ENCODE measurements at regions not wholly inside any gene's neighbourhood (a gene's known extent, or its start where the extent isn't known, plus 50 kb on each side); places are given as distances from the start of the nearest gene placed in this dataset.

GRCh38 chr7:54183055-54183454 is 359.1 kb upstream of the VSTM2A start:
- Histone ChIP-seq H3K27ac (ENCODE audit: low read length) (no peak overlapping the region), H3K4me1 (ENCODE audit: control insufficient read depth in 1 of 2, extremely low read depth in 1 of 2, insufficient read depth in 2 of 2, low read length in 2 of 2) (no peaks in the 10 kb centered on the region), H3K4me3 (ENCODE audit: control insufficient read depth in 1 of 2, extremely low read depth in 1 of 2, low read length in 1 of 2) (no peak overlapping the region), H3K9me3 (no peaks in the 10 kb centered on the region), H3K27me3 (replicated peaks in 1 of 2; ENCODE audit: control insufficient read depth in 2 of 2, extremely low read depth in 1 of 2, insufficient read depth in 2 of 2, low read length in 1 of 2) (no peaks in the 10 kb centered on the region), H3K36me3 (ENCODE audit: control insufficient read depth in 2 of 2, extremely low read depth in 1 of 2, insufficient read depth in 1 of 2, low read length in 1 of 2) (no peaks in the 10 kb centered on the region)
- ATAC-seq (replicated peaks in 1 of 4), result no peak
- Mint-ChIP-seq H3K9me3 (peaks cover 34 to 36% (median 35%) of the 10 kb centered on the region in 3 donors), H3K36me3 (no peaks in the 10 kb centered on the region), H3K4me3 (no peak overlapping the region), H3K27me3 (no peaks in the 10 kb centered on the region), H3K4me1 (no peaks in the 10 kb centered on the region), H3K27ac (no peak overlapping the region)
- 29% methylated on average over 2 of the region's 2 CpGs for WGBS (ENCODE audit: insufficient coverage)
- ChIA-PET POLR2A (no interaction called here), CTCF (no interaction called here)
- no peak for DNase-seq

DNA sequence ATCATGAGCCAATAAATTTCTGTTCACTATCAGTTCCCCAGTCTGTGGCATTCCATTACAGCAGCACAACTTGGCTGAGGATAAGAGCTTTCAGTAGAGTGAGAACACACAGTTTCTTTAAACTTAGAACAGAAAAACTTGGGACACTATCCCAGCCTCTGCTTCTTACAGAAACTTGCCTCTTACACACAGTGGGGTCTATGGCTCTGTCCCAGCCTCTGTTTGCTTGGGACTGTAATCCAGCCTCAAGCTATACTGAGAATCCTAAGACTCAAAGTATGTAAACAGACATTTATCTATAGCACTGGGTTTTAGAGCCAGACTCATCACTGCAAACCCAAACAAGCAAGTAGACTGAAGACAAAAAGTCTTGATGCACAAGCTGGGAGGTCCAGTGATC is 355.8 kb upstream of the VSTM2A start:
- no peak for ATAC-seq (replicated peaks in 1 of 4)
- no peaks in the 10 kb centered on the region for H3K4me1 Mint-ChIP-seq
- ChIA-PET POLR2A (no interaction called here), CTCF (no interaction called here)
- H3K4me3 Mint-ChIP-seq, result no peak overlapping the region
- H3K27ac Mint-ChIP-seq, result no peak overlapping the region
- H3K36me3 Mint-ChIP-seq, result no peaks in the 10 kb centered on the region
- H3K9me3 Mint-ChIP-seq, result peaks cover 25 to 36% (median 30%) of the 10 kb centered on the region in 3 donors
- H3K9me3 ChIP-seq, result no peaks in the 10 kb centered on the region
- H3K27me3 ChIP-seq (replicated peaks in 1 of 2; ENCODE audit: control insufficient read depth in 2 of 2, extremely low read depth in 1 of 2, insufficient read depth in 2 of 2, low read length in 1 of 2), result no peaks in the 10 kb centered on the region
- no peaks in the 10 kb centered on the region for H3K4me1 ChIP-seq (ENCODE audit: control insufficient read depth in 1 of 2, extremely low read depth in 1 of 2, insufficient read depth in 2 of 2, low read length in 2 of 2)
- no peaks in the 10 kb centered on the region for H3K27me3 Mint-ChIP-seq
- no peaks in the 10 kb centered on the region for H3K36me3 ChIP-seq (ENCODE audit: control insufficient read depth in 2 of 2, extremely low read depth in 1 of 2, insufficient read depth in 1 of 2, low read length in 1 of 2)
- no peak overlapping the region for H3K4me3 ChIP-seq (ENCODE audit: control insufficient read depth in 1 of 2, extremely low read depth in 1 of 2, low read length in 1 of 2)
- H3K27ac ChIP-seq (ENCODE audit: low read length), result no peak overlapping the region
- no peak for DNase-seq

GRCh38 chr7:54187886-54188685 is 354.1 kb upstream of the VSTM2A start:
- Mint-ChIP-seq H3K9me3 (peaks cover 15 to 31% (median 21%) of the 10 kb centered on the region in 3 donors), H3K27me3 (no peaks in the 10 kb centered on the region), H3K4me1 (no peaks in the 10 kb centered on the region), H3K36me3 (no peaks in the 10 kb centered on the region), H3K27ac (no peak overlapping the region), H3K4me3 (no peak overlapping the region)
- H3K9me3 ChIP-seq, result no peaks in the 10 kb centered on the region
- 88% methylated on average over 6 of the region's 8 CpGs for whole genome bisulfite sequencing (ENCODE audit: insufficient coverage)
- H3K27me3 ChIP-seq (replicated peaks in 1 of 2; ENCODE audit: control insufficient read depth in 2 of 2, extremely low read depth in 1 of 2, insufficient read depth in 2 of 2, low read length in 1 of 2), result no peaks in the 10 kb centered on the region
- H3K36me3 ChIP-seq (ENCODE audit: control insufficient read depth in 2 of 2, extremely low read depth in 1 of 2, insufficient read depth in 1 of 2, low read length in 1 of 2), result no peaks in the 10 kb centered on the region
- H3K4me1 ChIP-seq (ENCODE audit: control insufficient read depth in 1 of 2, extremely low read depth in 1 of 2, insufficient read depth in 2 of 2, low read length in 2 of 2), result no peaks in the 10 kb centered on the region
- CTCF ChIA-PET, result no interaction called here
- no peak for ATAC-seq (replicated peaks in 1 of 4)
- POLR2A ChIA-PET, result interaction anchor here in 1 of 2 donors (0.6 kb wide), 1 partner anchor 81 kb away, joined by 3 read pairs; no protein-coding TSS in a partner anchor
- no peak overlapping the region for H3K4me3 ChIP-seq (ENCODE audit: control insufficient read depth in 1 of 2, extremely low read depth in 1 of 2, low read length in 1 of 2)
- H3K27ac ChIP-seq (ENCODE audit: low read length), result no peak overlapping the region
- no peak for DNase-seq

DNA sequence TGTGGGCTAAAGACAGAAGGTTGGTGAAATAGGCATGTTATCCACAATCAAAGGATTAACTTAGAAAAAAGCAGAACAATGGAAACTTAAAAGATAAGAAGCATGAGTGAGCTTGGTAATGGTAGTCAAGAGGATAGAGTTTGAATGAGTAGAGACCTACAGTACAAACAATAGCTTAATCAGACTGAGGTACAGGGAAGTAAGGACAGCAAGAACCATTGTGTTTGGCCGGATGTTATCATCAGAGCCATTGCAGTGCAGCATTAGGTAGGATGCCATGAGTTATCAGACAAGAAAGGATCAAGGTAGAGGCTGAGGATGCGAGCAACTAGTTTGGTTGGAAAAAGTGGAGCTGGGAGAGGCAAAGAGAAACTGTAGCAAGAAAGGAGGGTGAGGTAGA is 353.3 kb upstream of the VSTM2A start:
- ATAC-seq (replicated peaks in 1 of 4) (no peak), DNase-seq (no peak)
- H3K4me3 ChIP-seq (ENCODE audit: control insufficient read depth in 1 of 2, extremely low read depth in 1 of 2, low read length in 1 of 2), result no peak overlapping the region
- H3K36me3 ChIP-seq (ENCODE audit: control insufficient read depth in 2 of 2, extremely low read depth in 1 of 2, insufficient read depth in 1 of 2, low read length in 1 of 2), result no peaks in the 10 kb centered on the region
- no peaks in the 10 kb centered on the region for H3K9me3 ChIP-seq
- no peak overlapping the region for H3K4me3 Mint-ChIP-seq
- no peaks in the 10 kb centered on the region for H3K36me3 Mint-ChIP-seq
- 44% methylated on average over 2 of the region's 2 CpGs for WGBS (ENCODE audit: insufficient coverage)
- ChIA-PET POLR2A (interaction anchor here in 1 of 2 donors (0.6 kb wide), 1 partner anchor 80 kb away, joined by 3 read pairs; no protein-coding TSS in a partner anchor), CTCF (no interaction called here)
- no peaks in the 10 kb centered on the region for H3K27me3 ChIP-seq (replicated peaks in 1 of 2; ENCODE audit: control insufficient read depth in 2 of 2, extremely low read depth in 1 of 2, insufficient read depth in 2 of 2, low read length in 1 of 2)
- H3K27ac Mint-ChIP-seq, result no peak overlapping the region
- H3K4me1 ChIP-seq (ENCODE audit: control insufficient read depth in 1 of 2, extremely low read depth in 1 of 2, insufficient read depth in 2 of 2, low read length in 2 of 2), result no peaks in the 10 kb centered on the region
- H3K27me3 Mint-ChIP-seq, result no peaks in the 10 kb centered on the region
- no peaks in the 10 kb centered on the region for H3K4me1 Mint-ChIP-seq
- H3K9me3 Mint-ChIP-seq, result peaks cover 11 to 33% (median 23%) of the 10 kb centered on the region in 3 donors
- H3K27ac ChIP-seq (ENCODE audit: low read length), result no peak overlapping the region

GRCh38 chr7:54189330-54189729 is 352.8 kb upstream of the VSTM2A start:
- 81% methylated on average over 2 of the region's 2 CpGs for WGBS (ENCODE audit: insufficient coverage)
- POLR2A ChIA-PET, result no interaction called here

DNA sequence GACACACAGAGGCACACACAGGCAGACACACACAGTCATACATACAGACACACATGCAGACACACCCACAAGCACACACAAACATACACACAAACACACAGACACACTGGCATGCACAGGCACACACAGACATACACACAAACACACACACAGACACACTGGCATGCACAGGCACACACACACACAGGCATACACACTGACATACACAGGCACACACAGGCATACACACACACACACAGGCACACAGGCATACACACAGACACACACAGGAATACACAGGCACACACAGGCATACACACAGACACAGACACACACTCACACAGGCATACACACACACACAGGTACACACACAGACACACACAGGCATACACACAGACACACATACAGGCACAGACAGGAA is 340.7 kb upstream of the VSTM2A start:
- Histone ChIP-seq H3K27me3 (replicated peaks in 1 of 2; ENCODE audit: control insufficient read depth in 2 of 2, extremely low read depth in 1 of 2, insufficient read depth in 2 of 2, low read length in 1 of 2) (no peaks in the 10 kb centered on the region), H3K4me3 (ENCODE audit: control insufficient read depth in 1 of 2, extremely low read depth in 1 of 2, low read length in 1 of 2) (no peak overlapping the region), H3K36me3 (ENCODE audit: control insufficient read depth in 2 of 2, extremely low read depth in 1 of 2, insufficient read depth in 1 of 2, low read length in 1 of 2) (no peaks in the 10 kb centered on the region), H3K27ac (ENCODE audit: low read length) (no peak overlapping the region), H3K9me3 (no peaks in the 10 kb centered on the region), H3K4me1 (ENCODE audit: control insufficient read depth in 1 of 2, extremely low read depth in 1 of 2, insufficient read depth in 2 of 2, low read length in 2 of 2) (no peaks in the 10 kb centered on the region)
- H3K9me3 Mint-ChIP-seq, result peaks cover 7 to 21% (median 9%) of the 10 kb centered on the region in 3 donors
- no peak overlapping the region for H3K27ac Mint-ChIP-seq
- H3K4me3 Mint-ChIP-seq, result no peak overlapping the region
- ChIA-PET CTCF (no interaction called here), POLR2A (no interaction called here)
- DNase-seq (no peak), ATAC-seq (replicated peaks in 1 of 4) (no peak)
- H3K4me1 Mint-ChIP-seq, result no peaks in the 10 kb centered on the region
- no peaks in the 10 kb centered on the region for H3K36me3 Mint-ChIP-seq
- H3K27me3 Mint-ChIP-seq, result no peaks in the 10 kb centered on the region

More at GRCh38 chr7:54189330-54189729, 352.8 kb upstream of the VSTM2A start:
- DNase-seq (no peak), ATAC-seq (replicated peaks in 1 of 4) (no peak)
- no peak overlapping the region for H3K27ac Mint-ChIP-seq
- Histone ChIP-seq H3K27ac (ENCODE audit: low read length) (no peak overlapping the region), H3K27me3 (replicated peaks in 1 of 2; ENCODE audit: control insufficient read depth in 2 of 2, extremely low read depth in 1 of 2, insufficient read depth in 2 of 2, low read length in 1 of 2) (no peaks in the 10 kb centered on the region), H3K4me3 (ENCODE audit: control insufficient read depth in 1 of 2, extremely low read depth in 1 of 2, low read length in 1 of 2) (no peak overlapping the region), H3K9me3 (no peaks in the 10 kb centered on the region), H3K4me1 (ENCODE audit: control insufficient read depth in 1 of 2, extremely low read depth in 1 of 2, insufficient read depth in 2 of 2, low read length in 2 of 2) (no peaks in the 10 kb centered on the region), H3K36me3 (ENCODE audit: control insufficient read depth in 2 of 2, extremely low read depth in 1 of 2, insufficient read depth in 1 of 2, low read length in 1 of 2) (no peaks in the 10 kb centered on the region)
- H3K4me1 Mint-ChIP-seq, result no peaks in the 10 kb centered on the region
- CTCF ChIA-PET, result no interaction called here
- peaks cover 11 to 31% (median 22%) of the 10 kb centered on the region in 3 donors for H3K9me3 Mint-ChIP-seq
- H3K4me3 Mint-ChIP-seq, result no peak overlapping the region
- no peaks in the 10 kb centered on the region for H3K27me3 Mint-ChIP-seq
- no peaks in the 10 kb centered on the region for H3K36me3 Mint-ChIP-seq

DNA sequence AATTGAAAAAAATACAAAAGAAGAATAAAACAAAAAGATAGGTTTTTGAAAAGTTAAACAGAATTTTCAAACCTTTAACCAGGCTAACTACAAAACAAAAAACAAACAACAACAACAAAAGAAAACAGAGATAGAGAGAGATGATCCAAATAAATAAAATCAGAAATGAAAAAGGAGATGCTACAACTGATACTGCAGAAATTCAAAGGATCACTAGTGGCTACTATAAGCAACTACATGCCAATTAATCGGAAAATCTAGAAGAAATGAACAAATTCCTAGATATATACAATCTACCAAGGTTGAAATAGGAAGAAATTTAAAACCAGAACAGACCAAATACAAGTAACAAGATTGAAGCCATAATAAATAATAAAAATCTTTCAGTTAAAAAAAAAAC is 326.8 kb upstream of the VSTM2A start:
- Mint-ChIP-seq H3K9me3 (peaks cover 39 to 64% (median 42%) of the 10 kb centered on the region in 3 donors), H3K27ac (no peak overlapping the region), H3K4me1 (no peaks in the 10 kb centered on the region), H3K36me3 (no peaks in the 10 kb centered on the region), H3K4me3 (no peak overlapping the region), H3K27me3 (no peaks in the 10 kb centered on the region)
- Histone ChIP-seq H3K9me3 (no peaks in the 10 kb centered on the region), H3K27ac (ENCODE audit: low read length) (no peak overlapping the region), H3K4me1 (ENCODE audit: control insufficient read depth in 1 of 2, extremely low read depth in 1 of 2, insufficient read depth in 2 of 2, low read length in 2 of 2) (no peaks in the 10 kb centered on the region), H3K4me3 (ENCODE audit: control insufficient read depth in 1 of 2, extremely low read depth in 1 of 2, low read length in 1 of 2) (no peak overlapping the region), H3K27me3 (replicated peaks in 1 of 2; ENCODE audit: control insufficient read depth in 2 of 2, extremely low read depth in 1 of 2, insufficient read depth in 2 of 2, low read length in 1 of 2) (no peaks in the 10 kb centered on the region), H3K36me3 (ENCODE audit: control insufficient read depth in 2 of 2, extremely low read depth in 1 of 2, insufficient read depth in 1 of 2, low read length in 1 of 2) (no peaks in the 10 kb centered on the region)
- no CpG with 5 or more reads among the region's 1 CpG for WGBS (ENCODE audit: insufficient coverage)
- POLR2A ChIA-PET, result no interaction called here
- ATAC-seq (replicated peaks in 1 of 4) (no peak), DNase-seq (no peak)
- CTCF ChIA-PET, result no interaction called here

All from T-cell (primary cell).